Heart right ventricle (tissue), 16 donors: ENCODE measurements at regions not wholly inside any gene's neighbourhood (a gene's known extent, or its start where the extent isn't known, plus 50 kb on each side); places are given as distances from the start of the nearest gene placed in this dataset.
"Not testable (repeated sequence)": the region's sequence is repeated elsewhere in the genome, so short reads cannot be mapped to it uniquely, and the experiment has no call there.

Experiments
- ATAC-seq, 8 donors: fragments of 200-7000 bp; cut with Tn5 transposase; one replicate each; pipeline ENCODE4 v1.9.1; 2020; ENCODE audit warnings: mild to moderate bottlenecking in 8 of 8, moderate library complexity in 8 of 8, moderate number of reproducible peaks in 1 of 8
- DNase-seq, 2 donors: peaks; one replicate each; pipeline ENCODE4 v3.0.0-alpha.2; 2020
- H3K27ac ChIP-seq, 10 donors: fragments of 200-600 bp; sonication (generic) in 2 of 10; one replicate each; pipeline versions ENCODE4 v1.5.0 to v1.8.0; 2020 to 2022; ENCODE audit warnings: mild to moderate bottlenecking in 3 of 10
- H3K27me3 ChIP-seq, 7 donors: fragments of 200-600 bp; one replicate each; pipeline ENCODE4 v1.8.0; 2021 to 2022; ENCODE audit warnings: mild to moderate bottlenecking in 2 of 7
- H3K36me3 ChIP-seq, 9 donors: fragments of 200-600 bp; sonication (generic) in 1 of 9; one replicate each; pipeline versions ENCODE4 v1.5.0 to v1.8.0; 2020 to 2022; ENCODE audit warnings: mild to moderate bottlenecking in 2 of 9
- H3K4me1 ChIP-seq, 9 donors: fragments of 200-600 bp; sonication (generic) in 1 of 9; one replicate each; pipeline versions ENCODE4 v1.5.0 to v1.8.0; 2020 to 2022; ENCODE audit warnings: mild to moderate bottlenecking in 4 of 9
- H3K4me3 ChIP-seq, 10 donors: fragments of 200-600 bp; sonication (generic) in 2 of 10; one replicate each; pipeline versions ENCODE4 v1.5.0 to v1.8.0; 2020 to 2022; ENCODE audit warnings: mild to moderate bottlenecking in 7 of 10, moderate library complexity in 2 of 10
- H3K9me3 ChIP-seq, 11 donors: fragments of 200-600 bp in 10 of 11; sonication (generic) in 2 of 11; one replicate each; pipeline versions ENCODE4 v1.5.0 to v1.8.0; 2013 to 2022; ENCODE audit warnings: mild to moderate bottlenecking in 2 of 11, control low read depth in 1 of 11, moderate library complexity in 1 of 11
- CTCF ChIP-seq, 9 donors: fragments of 200-600 bp; sonication (generic) in 2 of 9; IDR thresholded peaks; one replicate each; pipeline versions ENCODE4 v1.5.0 to v1.8.0; 2021 to 2022; ENCODE audit warnings: antibody characterized with exemption in 9 of 9, mild to moderate bottlenecking in 5 of 9, moderate library complexity in 1 of 9
- WGBS, 2 donors: extraction: QIAGEN DNeasy Blood & Tissue Kit; methylation state at CpG; one replicate each; pipeline ENCODE4 v1.1.7; 2013; ENCODE audit warnings: inconsistent platforms in 1 of 2; 5-methylcytosine and 5-hydroxymethylcytosine counted together
- intact Hi-C, 10 donors: fragments of 100-400 bp; cut with DNase I; formaldehyde crosslinking; loops; one replicate each; pipeline versions ENCODE4 v1.11.1 to v1.14.2; 2022
- donor health status: Arrhythmogenic right ventricular cardiomyopathy.
- donor health status: ischemic (EF 13 %, LVEDD 7.1; RV severe dilation, severe dysfunction).
- donor health status: healthy with polysubstance abuse.
- donor health status: DM: no; HTN: yes; CAD: no.
- donor health status: DM: no; HTN: no; CAD: no.
- donor health status: ischemic (EF 25% LVEDD 6.9; RV normal size, moderate dysfunction).
- donor health status: ischemic (EF 25% LVEDD 5.7; RV mildly dilated, moderate dysfunction).
- donor health status: healthy.
- donor health status: DM: yes; HTN: yes; CAD: no.
- donor health status: Ischemic cardiomyopathy.
- donor health status: ischemic (EF 35%, LVEDD 5.7; RV mildly dilated, moderate dysfunction).
- donor health status: nonischemic (EF 11% LVEDD 7.7; RV severe dilation, severe dysfunction).
- donor health status: DM: yes; HTN: yes; CAD: no.
- donor health status: PGD.
- donor health status: ischemic (EF 29% LVEDD 5.4; RV normal size, mild dysfunction).
- donor health status: nonischemic (EF 23%, LVEDD 6.1; RV moderate dilation, normal function).

GRCh38 chr6:77089776-77090175 lies 373.5 kb downstream of the HTR1B start:
- no peak for TF ChIP-seq CTCF (IDR thresholded peaks at IDR 0.05)
- H3K36me3 ChIP-seq: no peaks in the 10 kb centered on the region
- ATAC-seq (no peak), DNase-seq (no peak)
- H3K27me3 ChIP-seq: no peaks in the 10 kb centered on the region
- no peaks in the 10 kb centered on the region for H3K9me3 ChIP-seq
- intact Hi-C loops: no loop called here
- no peaks in the 10 kb centered on the region for H3K4me1 ChIP-seq
- H3K4me3 ChIP-seq: no peak overlapping the region
- no peak overlapping the region for H3K27ac ChIP-seq

DNA sequence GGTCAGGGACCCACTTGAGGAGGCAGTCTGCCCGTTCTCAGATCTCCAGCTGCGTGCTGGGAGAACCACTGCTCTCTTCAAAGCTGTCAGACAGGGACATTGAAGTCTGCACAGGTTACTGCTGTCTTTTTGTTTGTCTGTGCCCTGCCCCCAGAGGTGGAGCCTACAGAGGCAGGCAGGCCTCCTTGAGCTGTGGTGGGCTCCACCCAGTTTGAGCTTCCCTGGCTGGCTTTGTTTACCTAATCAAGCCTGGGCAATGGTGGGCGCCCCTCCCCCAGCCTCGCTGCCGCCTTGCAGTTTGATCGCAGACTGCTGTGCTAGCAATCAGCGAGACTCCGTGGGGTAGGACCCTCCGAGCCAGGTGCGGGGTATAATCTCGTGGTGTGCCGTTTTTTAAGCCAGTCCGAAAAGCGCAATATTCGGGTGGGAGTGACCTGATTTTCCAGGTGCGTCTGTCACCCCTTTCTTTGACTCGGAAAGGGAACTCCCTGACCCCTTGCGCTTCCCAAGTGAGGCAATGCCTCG lies 375.4 kb downstream of the HTR1B start:
- intact Hi-C loops, DNase-seq, H3K4me3 ChIP-seq, H3K27ac ChIP-seq, H3K36me3 ChIP-seq, H3K4me1 ChIP-seq, ATAC-seq, H3K27me3 ChIP-seq, H3K9me3 ChIP-seq: not testable (repeated sequence)
- 92 to 94% methylated on average over 14 to 18 of the region's 19 CpGs for WGBS, 2 donors

DNA sequence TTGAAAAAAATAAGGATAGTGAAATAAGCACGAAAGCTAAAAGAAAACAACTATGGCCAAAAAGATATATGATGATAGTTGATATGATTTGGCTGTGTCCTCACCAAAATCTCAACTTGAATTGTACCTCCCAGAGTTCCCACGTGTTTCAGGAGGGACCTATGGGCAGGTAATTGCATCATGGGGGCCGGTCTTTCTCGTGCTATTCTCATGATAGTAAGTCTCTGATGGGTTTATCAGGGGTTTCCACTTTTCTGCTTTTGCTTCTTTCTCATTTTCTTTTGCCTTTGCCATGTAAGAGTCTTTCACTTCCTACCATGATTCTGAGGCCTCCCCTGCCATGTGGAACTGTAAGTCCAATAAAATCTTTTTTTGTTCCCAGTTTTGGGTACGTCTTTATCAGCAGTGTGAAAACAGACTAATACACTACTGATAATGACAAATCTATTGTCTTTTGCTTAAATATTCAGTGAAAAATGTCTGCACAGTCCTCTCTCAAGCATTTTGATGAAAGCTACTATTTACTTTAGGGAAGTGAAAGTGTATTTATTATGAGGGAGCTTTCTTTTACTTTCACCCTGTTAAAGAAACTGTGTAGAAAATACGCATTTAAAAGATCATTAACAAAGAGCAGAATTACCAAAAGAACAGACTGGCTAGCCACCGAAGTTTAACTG lies 389.1 kb downstream of the HTR1B start:
- Histone ChIP-seq H3K4me1 (no peaks in the 10 kb centered on the region), H3K4me3 (no peak overlapping the region), H3K36me3 (no peaks in the 10 kb centered on the region), H3K27ac (no peak overlapping the region), H3K9me3 (peaks cover 0 to 5% (median 0%) of the 10 kb centered on the region in 11 donors), H3K27me3 (no peaks in the 10 kb centered on the region)
- intact Hi-C loops: no loop called here
- ATAC-seq (no peak), DNase-seq (no peak)
- 80 to 81% methylated on average over 7 of the region's 7 CpGs for WGBS, 2 donors
- no peak for TF ChIP-seq CTCF (IDR thresholded peaks at IDR 0.05)

GRCh38 chr6:77073410-77073760 lies 389.9 kb downstream of the HTR1B start:
- no peak for TF ChIP-seq CTCF (IDR thresholded peaks at IDR 0.05)
- 60 to 62% methylated on average over 1 of the region's 1 CpG for WGBS, 2 donors
- peaks cover 0 to 5% (median 0%) of the 10 kb centered on the region in 11 donors for H3K9me3 ChIP-seq
- no peak overlapping the region for H3K27ac ChIP-seq
- H3K4me1 ChIP-seq: no peaks in the 10 kb centered on the region
- DNase-seq (no peak), ATAC-seq (no peak)
- H3K27me3 ChIP-seq: no peaks in the 10 kb centered on the region
- H3K36me3 ChIP-seq: no peaks in the 10 kb centered on the region
- intact Hi-C loops: no loop called here
- H3K4me3 ChIP-seq: no peak overlapping the region

DNA sequence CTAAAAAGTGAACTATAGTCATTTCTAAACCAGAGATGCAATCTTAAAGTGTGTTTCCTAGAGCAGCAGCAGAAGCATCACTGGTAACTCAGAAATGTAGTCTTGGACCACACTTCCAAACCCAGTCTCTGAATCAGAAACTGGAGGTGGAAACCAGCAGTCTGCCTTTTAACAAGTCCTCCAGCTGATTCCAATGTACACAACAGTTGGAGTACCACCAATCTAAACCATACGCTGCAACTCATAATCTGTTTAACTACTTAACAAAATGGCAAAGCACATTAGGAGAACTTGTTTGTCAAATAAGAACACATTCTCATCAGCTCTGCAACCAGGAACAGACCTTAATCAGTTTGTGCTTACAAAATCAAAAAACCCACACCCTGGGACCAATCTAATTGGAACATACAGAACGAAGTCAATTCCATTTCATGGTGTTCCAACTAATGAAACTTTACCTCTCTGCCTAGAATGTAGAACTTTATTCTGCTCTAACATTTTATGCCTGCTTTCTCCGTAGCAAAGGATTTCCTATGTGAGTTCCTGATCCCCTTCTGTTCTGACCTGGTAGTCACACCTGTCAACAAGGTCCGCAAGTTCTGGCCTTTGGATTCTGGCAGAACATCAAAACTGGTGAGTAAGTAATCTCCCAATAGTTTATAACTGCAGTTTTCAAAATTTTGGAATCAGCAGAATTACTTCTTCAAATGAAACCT lies 390.4 kb downstream of the HTR1B start:
- no peaks in the 10 kb centered on the region for H3K4me1 ChIP-seq
- no peak for ATAC-seq
- TF ChIP-seq CTCF (IDR thresholded peaks at IDR 0.05): no peak
- H3K27ac ChIP-seq: no peak overlapping the region
- no peaks in the 10 kb centered on the region for H3K36me3 ChIP-seq
- intact Hi-C loops: no loop called here
- 80 to 81% methylated on average over 4 of the region's 4 CpGs for WGBS, 2 donors
- no peak overlapping the region for H3K4me3 ChIP-seq
- no peaks in the 10 kb centered on the region for H3K27me3 ChIP-seq
- H3K9me3 ChIP-seq: peaks cover 0 to 5% (median 0%) of the 10 kb centered on the region in 11 donors
- DNase-seq: no peak
